C1 segment of cervical spinal cord (tissue), 14 donors: ENCODE measurements at regions not wholly inside any gene's neighbourhood (a gene's known extent, or its start where the extent isn't known, plus 50 kb on each side); places are given as distances from the start of the nearest gene placed in this dataset.

Experiments
- DNase-seq, 14 donors: peaks; one replicate each; lab custom pipeline; 2025; lab: John Stamatoyannopoulos, UW

- DNase-seq: no peak
These were observed 703.7 kb downstream of the UQCRFS1 start for GRCh38 chr19:28509079-28509895.

DNA sequence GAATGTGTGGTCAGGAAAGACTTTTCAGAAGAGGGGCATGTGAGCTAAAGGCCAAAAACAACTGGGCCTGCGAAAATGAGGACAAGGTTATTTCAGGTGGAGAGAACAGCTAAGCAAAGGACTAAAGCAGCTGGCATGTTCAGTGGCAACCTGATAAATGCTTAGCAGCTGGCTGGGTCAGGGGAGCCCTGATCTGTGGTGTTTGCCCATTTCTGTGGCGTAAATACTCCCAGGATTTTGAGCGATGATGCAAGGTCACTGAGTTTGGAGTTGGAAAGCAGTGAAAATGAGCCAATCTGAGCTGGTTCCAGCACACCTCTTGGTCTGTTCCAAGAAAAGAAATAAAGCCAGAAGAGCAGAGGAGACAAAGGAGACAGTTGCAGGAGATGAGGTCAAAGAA, 704.3 kb downstream of the UQCRFS1 start:
- no peak for DNase-seq

DNA sequence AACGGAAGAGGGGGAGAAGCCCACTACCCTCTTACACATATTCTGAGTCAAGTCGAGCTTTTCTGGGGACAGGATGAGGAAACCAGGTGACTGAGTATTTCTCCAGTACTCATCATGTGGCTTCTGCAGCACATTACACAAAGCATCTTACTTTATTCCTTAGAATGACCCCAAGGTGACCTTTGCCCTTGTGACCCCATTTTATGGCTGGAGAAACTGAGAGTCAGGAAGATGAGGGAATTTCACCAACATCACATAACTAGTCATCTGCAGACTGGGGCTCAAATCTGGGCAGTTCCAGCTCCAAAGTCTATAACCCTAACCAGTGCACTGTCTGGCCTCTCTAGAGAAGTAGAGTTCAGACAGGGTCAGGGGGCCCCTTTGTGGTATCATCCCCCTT, 707.0 kb downstream of the UQCRFS1 start:
- no peak for DNase-seq

DNA sequence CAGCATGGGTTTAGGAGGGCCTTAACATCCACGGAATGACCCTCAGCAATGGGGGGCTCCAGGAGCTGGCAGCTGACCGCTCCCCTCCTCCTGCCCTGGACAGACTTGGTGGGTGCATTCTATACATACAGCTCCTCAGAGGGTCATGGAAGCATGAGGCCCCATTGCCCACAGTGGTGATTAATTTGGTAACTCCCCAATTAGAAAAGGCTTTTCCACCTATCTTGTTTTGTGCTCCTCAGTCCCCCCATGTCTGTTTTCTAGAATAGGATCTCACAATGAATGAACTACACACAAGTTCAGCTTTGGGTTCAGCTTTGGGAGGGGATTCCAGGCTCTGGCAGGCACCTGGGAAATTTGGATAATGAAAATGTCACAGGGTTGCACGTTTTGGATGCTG, 707.8 kb downstream of the UQCRFS1 start:
- DNase-seq: no peak

DNA sequence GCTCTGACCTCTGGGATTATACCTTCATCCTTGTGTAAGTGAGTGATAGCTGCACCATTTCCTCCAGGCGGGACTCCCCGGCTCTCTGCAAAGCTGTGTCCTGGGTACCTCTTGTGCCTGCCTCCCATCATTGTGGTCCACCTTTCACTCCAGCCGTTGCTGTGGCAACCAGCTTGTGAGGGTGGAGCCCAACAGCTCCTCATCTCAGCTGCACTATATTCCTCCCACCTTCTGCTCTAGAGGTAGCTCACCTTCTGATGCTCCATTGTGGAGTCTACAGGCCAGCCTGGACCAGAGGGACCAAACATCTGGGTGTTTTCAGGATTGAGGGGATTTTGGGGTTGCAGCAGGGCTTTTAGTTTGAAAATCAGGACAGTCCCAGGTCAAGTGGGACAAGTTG, 708.2 kb downstream of the UQCRFS1 start:
- no peak for DNase-seq

- no peak for DNase-seq
These were observed 708.8 kb downstream of the UQCRFS1 start for GRCh38 chr19:28504139-28504538.

- no peak for DNase-seq
These were observed 709.8 kb downstream of the UQCRFS1 start for GRCh38 chr19:28502879-28503734.

- DNase-seq: no peak
These were observed 711.0 kb downstream of the UQCRFS1 start for GRCh38 chr19:28501976-28502375.

- DNase-seq: no peak
These were observed 711.8 kb downstream of the UQCRFS1 start for GRCh38 chr19:28500982-28501630.

DNA sequence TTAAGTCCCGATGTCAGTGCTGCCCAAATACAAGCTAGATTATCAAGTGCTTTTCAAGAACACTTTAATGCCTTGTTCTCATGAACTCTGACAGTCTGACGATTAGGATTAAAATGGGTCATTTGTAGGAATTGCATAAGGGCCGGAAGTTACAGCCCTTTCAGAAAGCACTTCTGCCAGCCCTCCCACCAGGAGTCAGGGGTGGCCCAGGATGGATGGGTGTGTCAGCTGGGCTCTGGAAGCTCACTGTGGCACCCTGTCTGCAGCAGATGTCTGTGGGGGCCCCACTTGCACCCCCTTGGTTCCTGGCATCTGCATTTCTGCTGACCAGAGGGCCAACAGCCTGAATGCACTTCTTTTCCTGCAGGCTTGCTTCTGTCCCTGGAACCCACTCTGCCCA, 712.7 kb downstream of the UQCRFS1 start:
- DNase-seq: no peak

DNA sequence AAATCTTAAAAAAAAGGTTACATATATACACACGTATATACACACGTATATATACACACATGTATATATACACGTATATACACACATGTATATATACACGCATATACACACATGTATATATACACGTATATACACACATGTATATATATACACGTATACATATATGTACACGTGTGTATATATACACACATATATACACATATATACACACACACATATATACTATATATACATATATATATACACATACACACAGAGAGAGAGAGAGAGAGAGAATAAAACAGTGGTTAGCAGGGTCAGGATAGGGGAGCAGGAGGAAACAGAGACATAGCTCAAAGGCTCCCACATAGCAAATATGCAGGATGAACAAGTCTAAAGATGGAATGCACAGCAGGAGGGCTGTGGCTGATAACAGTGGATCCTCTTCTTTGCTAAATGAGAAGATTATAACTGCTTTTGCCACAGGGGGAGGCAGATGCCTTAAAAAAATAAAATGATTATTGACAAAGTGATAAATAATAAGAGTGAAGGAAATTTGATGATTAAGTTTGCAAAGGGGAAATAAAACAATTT, 714.5 kb downstream of the UQCRFS1 start:
- DNase-seq: no peak

GRCh38 chr19:28497887-28498286, 715.1 kb downstream of the UQCRFS1 start:
- DNase-seq: no peak

DNA sequence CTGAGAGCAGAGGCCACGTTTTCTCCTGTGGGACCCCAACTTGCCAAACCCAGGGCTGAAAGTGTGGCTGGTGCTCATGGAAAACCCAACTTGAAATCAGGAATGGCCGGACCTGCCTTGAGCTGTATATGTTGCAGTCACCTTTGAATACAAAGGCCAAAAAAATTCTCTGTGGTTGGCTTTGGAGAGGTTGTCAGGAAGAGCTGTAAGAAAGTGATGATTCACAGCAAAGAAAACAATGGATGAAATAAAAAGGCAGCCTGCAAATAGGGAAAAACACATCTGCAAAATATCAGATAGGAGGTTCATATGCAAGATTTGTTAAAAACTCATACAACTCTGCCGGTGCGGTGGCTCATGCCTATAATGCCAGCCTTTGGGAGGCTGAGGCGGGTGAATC, 715.8 kb downstream of the UQCRFS1 start:
- DNase-seq: no peak

- no peak for DNase-seq
These were observed 717.9 kb downstream of the UQCRFS1 start for GRCh38 chr19:28495046-28495445.

DNA sequence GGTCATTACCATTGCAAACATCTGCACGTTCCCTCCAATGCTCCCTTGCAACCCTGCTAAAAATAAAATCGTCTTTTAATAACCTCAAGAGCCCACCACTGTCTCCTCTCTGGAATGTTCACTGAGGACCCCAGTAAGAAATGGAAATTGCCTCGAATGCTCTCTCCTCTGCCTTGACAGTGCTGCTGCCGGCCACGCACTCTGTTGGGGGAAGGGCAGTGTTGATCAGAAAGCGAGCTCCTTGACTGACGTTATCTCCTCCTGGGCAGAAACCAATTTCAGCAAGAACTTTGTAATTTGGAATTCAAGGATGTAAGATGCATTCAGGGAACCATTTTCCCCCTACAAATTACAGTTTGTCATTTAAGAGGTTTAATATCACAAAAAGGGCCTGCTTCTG, 718.5 kb downstream of the UQCRFS1 start:
- DNase-seq: no peak

- DNase-seq: no peak
These were observed 719.1 kb downstream of the UQCRFS1 start for GRCh38 chr19:28493884-28494283.

- DNase-seq: no peak
These were observed 720.3 kb downstream of the UQCRFS1 start for GRCh38 chr19:28492621-28493020.

GRCh38 chr19:28492201-28492600, 720.8 kb downstream of the UQCRFS1 start:
- DNase-seq: no peak

DNA sequence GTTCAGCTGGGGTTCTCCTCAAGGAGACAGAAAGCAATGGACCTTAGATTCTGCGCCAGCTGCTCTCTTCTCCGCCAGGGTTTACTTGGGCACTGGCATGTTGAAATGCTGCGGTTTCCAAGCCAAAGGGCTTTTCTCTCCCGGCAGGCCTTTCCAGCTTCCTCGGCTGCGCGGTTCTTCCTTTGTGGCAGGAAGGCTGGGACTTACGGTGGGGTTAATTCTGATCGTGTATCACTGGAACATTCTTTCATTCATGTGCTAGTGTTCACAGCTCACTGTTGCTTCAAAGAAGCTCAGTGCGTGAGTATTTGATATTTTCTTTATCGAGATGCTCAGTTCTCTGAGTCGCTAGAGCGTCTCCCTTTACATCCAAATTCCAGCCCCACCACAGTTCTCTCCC, 723.2 kb downstream of the UQCRFS1 start:
- DNase-seq: no peak

DNA sequence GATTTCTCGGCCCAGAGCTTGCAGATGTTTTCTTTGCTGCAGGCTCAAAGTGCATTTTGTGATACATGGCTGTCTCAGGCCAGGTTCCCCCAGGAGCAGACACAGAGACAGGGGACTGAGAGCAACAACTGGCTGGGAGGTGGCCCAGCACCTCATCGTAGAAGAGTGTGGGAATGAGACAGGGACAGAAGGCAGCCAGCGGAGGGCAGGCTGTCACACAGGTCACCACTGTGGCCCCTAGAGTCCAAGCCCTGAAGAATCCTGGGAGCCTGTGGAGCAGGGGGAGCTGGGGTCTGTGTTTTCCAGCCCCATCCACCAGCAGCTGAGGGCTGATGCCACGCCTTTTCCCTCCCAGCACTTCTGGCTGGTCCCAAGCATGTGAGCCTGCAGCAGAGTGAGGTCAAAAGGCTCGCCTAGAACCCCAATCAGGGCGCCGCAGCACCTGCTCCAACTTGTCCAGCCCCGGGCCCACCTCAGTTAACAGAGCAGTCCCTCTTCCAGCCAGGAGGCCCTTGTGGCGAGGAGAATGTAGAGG, 723.8 kb downstream of the UQCRFS1 start:
- DNase-seq: no peak

- DNase-seq: no peak
These were observed 725.0 kb downstream of the UQCRFS1 start for GRCh38 chr19:28487999-28488398.

DNA sequence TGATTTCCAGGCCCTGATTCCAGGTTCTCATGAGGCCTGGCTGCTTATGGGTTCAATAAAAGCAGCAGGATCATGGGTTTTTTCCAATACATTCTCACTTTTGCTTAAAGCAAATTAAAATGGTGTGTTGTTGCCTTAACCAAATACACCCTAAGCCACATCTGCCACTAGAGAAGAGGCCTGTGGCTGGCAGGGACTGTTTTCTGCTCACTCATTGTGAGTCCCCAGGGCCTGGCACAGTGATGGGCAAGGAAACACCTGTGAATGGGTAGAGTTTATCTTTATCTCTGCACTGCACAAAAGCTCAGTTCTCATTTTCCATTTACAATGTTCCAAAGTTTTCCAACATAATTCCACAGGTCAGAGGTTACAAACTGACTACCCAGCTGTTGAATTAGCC, 726.0 kb downstream of the UQCRFS1 start:
- DNase-seq: no peak
